ENCODE measurements at regions not wholly inside any gene's neighbourhood (a gene's known extent, or its start where the extent isn't known, plus 50 kb on each side); places are given as distances from the start of the nearest gene placed in this dataset.
A peak's percentile ranks its signal among the peaks of the same experiment; 100 is the strongest.

GRCh38 chr10:44046605-44047004, 338.3 kb downstream of the CXCL12 start:
- H2AFZ ChIP-seq (ENCODE audit: control insufficient read depth, low read length), result peak overlapping the region; percentile 28
- no peak overlapping the region for H3K4me3 ChIP-seq (ENCODE audit: control insufficient read depth in 2 of 3, extremely low read depth in 1 of 3, insufficient read depth in 2 of 3, low read depth in 1 of 3, low read length in 3 of 3)
- peak overlapping the region; percentile 39 for H3K4me2 ChIP-seq (ENCODE audit: control insufficient read depth, extremely low read depth, insufficient read depth, low read depth, low read length)
- peaks cover 15% of the 10 kb centered on the region for H3K4me1 ChIP-seq (ENCODE audit: control insufficient read depth, extremely low read depth, insufficient read depth, low read length)
- no peaks in the 10 kb centered on the region for H3K79me2 ChIP-seq (ENCODE audit: control insufficient read depth, insufficient read depth, low read length)
- H3K27ac ChIP-seq (ENCODE audit: control insufficient read depth, insufficient read depth, low read length), result no peak overlapping the region
- TF ChIP-seq EZH2 (IDR thresholded peaks at IDR 0.05; ENCODE audit: low read length), result no peak
- TF ChIP-seq CTCF (optimal IDR thresholded peaks at IDR 0.05 in 1 of 3, IDR thresholded peaks at IDR 0.05 in 1 of 3, conservative IDR thresholded peaks at IDR 0.05 in 1 of 3; ENCODE audit: extremely low read depth in 1 of 3, insufficient read depth in 2 of 3, low read length in 3 of 3), result peak; percentile 36 to 74 (median 47)
- DNase-seq (ENCODE audit: low read depth, low spot score), result peak; percentile 68
- dilution Hi-C loops (cut with MboI; ENCODE audit: extremely low pct_ligation_motif_present, low sequenced_read_pairs), result no loop called here
- no peaks in the 10 kb centered on the region for H3K9me1 ChIP-seq (ENCODE audit: control insufficient read depth, extremely low read depth, insufficient read depth, low read length)
- H3K9ac ChIP-seq (ENCODE audit: control insufficient read depth, extremely low read depth, insufficient read depth, low read length), result no peak overlapping the region
- FAIRE-seq, result peak; percentile 86
- H3K9me3 ChIP-seq (ENCODE audit: control insufficient read depth, low read depth, low read length), result no peaks in the 10 kb centered on the region
- H3K36me3 ChIP-seq (ENCODE audit: control insufficient read depth in 2 of 2, extremely low read depth in 1 of 2, insufficient read depth in 2 of 2, low read length in 2 of 2), result no peaks in the 10 kb centered on the region
- H4K20me1 ChIP-seq (ENCODE audit: control insufficient read depth, extremely low read depth, insufficient read depth, low read length), result no peaks in the 10 kb centered on the region
- no peaks in the 10 kb centered on the region for H3K27me3 ChIP-seq (ENCODE audit: control insufficient read depth, extremely low read depth, insufficient read depth, low read length)

- dilution Hi-C loops (cut with MboI; ENCODE audit: extremely low pct_ligation_motif_present, low sequenced_read_pairs), result no loop called here
- H3K9ac ChIP-seq (ENCODE audit: control insufficient read depth, extremely low read depth, insufficient read depth, low read length), result no peak overlapping the region
- no peak overlapping the region for H3K4me2 ChIP-seq (ENCODE audit: control insufficient read depth, extremely low read depth, insufficient read depth, low read depth, low read length)
- no peak overlapping the region for H3K4me3 ChIP-seq (ENCODE audit: control insufficient read depth in 2 of 3, extremely low read depth in 1 of 3, insufficient read depth in 2 of 3, low read depth in 1 of 3, low read length in 3 of 3)
- no peaks in the 10 kb centered on the region for H3K9me1 ChIP-seq (ENCODE audit: control insufficient read depth, extremely low read depth, insufficient read depth, low read length)
- H3K36me3 ChIP-seq (ENCODE audit: control insufficient read depth in 2 of 2, extremely low read depth in 1 of 2, insufficient read depth in 2 of 2, low read length in 2 of 2), result no peaks in the 10 kb centered on the region
- FAIRE-seq, result no peak
- no peaks in the 10 kb centered on the region for H3K9me3 ChIP-seq (ENCODE audit: control insufficient read depth, low read depth, low read length)
- DNase-seq (ENCODE audit: low read depth, low spot score), result no peak
- peaks cover 13% of the 10 kb centered on the region for H3K4me1 ChIP-seq (ENCODE audit: control insufficient read depth, extremely low read depth, insufficient read depth, low read length)
- no peak overlapping the region for H2AFZ ChIP-seq (ENCODE audit: control insufficient read depth, low read length)
- H3K27me3 ChIP-seq (ENCODE audit: control insufficient read depth, extremely low read depth, insufficient read depth, low read length), result no peaks in the 10 kb centered on the region
- TF ChIP-seq EZH2 (IDR thresholded peaks at IDR 0.05; ENCODE audit: low read length) (no peak), CTCF (optimal IDR thresholded peaks at IDR 0.05 in 1 of 3, IDR thresholded peaks at IDR 0.05 in 1 of 3, conservative IDR thresholded peaks at IDR 0.05 in 1 of 3; ENCODE audit: extremely low read depth in 1 of 3, insufficient read depth in 2 of 3, low read length in 3 of 3) (no peak)
- H3K27ac ChIP-seq (ENCODE audit: control insufficient read depth, insufficient read depth, low read length), result no peak overlapping the region
- H3K79me2 ChIP-seq (ENCODE audit: control insufficient read depth, insufficient read depth, low read length), result no peaks in the 10 kb centered on the region
- H4K20me1 ChIP-seq (ENCODE audit: control insufficient read depth, extremely low read depth, insufficient read depth, low read length), result no peaks in the 10 kb centered on the region
These were observed 339.9 kb downstream of the CXCL12 start for GRCh38 chr10:44045020-44045419.
